Peyer's patch (tissue), 4 donors: ENCODE measurements at regions not wholly inside any gene's neighbourhood (a gene's known extent, or its start where the extent isn't known, plus 50 kb on each side); places are given as distances from the start of the nearest gene placed in this dataset.

Source experiments
- CTCF ChIP-seq, 6 experiments: fragments of 450-650 bp in 4 of 6; fragments of 200-600 bp in 2 of 6; sonication (generic) in 1 of 6; IDR thresholded peaks; one replicate each; pipeline ENCODE4 v1.5.1; 2017 to 2019; ENCODE audit warnings: antibody characterized with exemption in 6 of 6, mild to moderate bottlenecking in 3 of 6, moderate library complexity in 1 of 6
- POLR2A ChIP-seq, 2 donors: fragments of 450-650 bp; IDR thresholded peaks; one replicate each; pipeline ENCODE4 v1.5.1; 2017; ENCODE audit warnings: antibody characterized with exemption in 2 of 2, mild to moderate bottlenecking in 2 of 2, moderate library complexity in 2 of 2

DNA sequence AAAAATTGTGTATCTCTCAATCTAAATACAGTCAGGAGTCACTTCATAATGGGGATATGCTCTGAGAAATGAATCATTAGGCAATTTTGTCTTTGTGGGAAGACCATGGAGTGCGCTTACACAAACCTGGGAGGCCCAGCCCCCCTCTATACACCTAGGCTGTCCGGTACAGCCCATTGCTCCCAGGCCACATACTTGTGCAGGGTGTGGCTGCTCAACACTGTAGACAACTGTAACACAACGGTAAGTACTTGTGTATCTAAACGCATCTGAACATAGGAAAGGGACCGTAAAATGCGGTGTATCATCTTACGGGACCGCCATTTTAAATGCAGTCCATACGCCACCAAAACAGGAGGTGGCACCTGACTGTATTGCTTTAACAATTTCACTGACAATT is 58.0 kb upstream of the FRMD1 start:
- no peak for TF ChIP-seq CTCF (IDR thresholded peaks at IDR 0.05)
- TF ChIP-seq POLR2A (IDR thresholded peaks at IDR 0.05): no peak
